GM13976 (cell line): ENCODE measurements at regions not wholly inside any gene's neighbourhood (a gene's known extent, or its start where the extent isn't known, plus 50 kb on each side); places are given as distances from the start of the nearest gene placed in this dataset.

Experiments
- DNase-seq: peaks from one replicate; pipeline ENCODE4 v3.0.0; 2012; ENCODE audit warnings: low spot score
- CTCF ChIP-seq: IDR thresholded peaks from 2 replicates; pipeline ENCODE4 v1.5.1; 2012; ENCODE audit warnings: borderline replicate concordance, mild to moderate bottlenecking; ENCODE audit not compliant: insufficient read depth; ENCODE audit errors: extremely low read depth, missing control alignments, control extremely low read depth
- in situ Hi-C: fragments of 300-500 bp; cut with MboI; formaldehyde crosslinking; loops from one replicate; pipeline ENCODE4 v1.12.0; 2022; ENCODE audit warnings: low sequenced_read_pairs, mixed read lengths, inconsistent platforms; ENCODE audit not compliant: unreplicated experiment

- in situ Hi-C loops: no loop called here
- no peak for DNase-seq
- no peak for TF ChIP-seq CTCF
Measured at GRCh38 chr21:32112195-32112594, 166.7 kb downstream of the MIS18A start.

- in situ Hi-C loops: no loop called here
- no peak for DNase-seq
Measured at GRCh38 chr21:32108566-32108965, 170.3 kb downstream of the MIS18A start.

DNA sequence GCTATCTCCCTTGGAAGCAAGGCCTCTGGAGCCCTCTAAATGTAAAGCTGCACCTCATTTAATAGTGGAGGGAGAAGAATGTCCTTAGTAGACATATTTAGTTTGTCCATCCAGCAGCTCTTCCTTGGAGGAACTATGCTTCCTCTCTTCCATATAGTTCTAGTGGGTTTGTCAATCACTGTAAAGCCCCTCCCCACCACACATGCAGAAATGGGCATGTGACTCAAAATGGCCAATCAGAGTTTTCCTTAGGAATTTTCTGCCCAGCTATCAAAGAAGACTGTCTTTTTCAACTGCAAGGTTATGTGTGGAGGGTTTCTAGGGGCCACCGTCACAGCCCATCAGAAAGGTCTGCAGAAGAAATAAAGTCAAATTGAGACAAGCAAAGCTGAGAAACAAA is 175.5 kb downstream of the MIS18A start:
- TF ChIP-seq CTCF: no peak
- in situ Hi-C loops: no loop called here
- DNase-seq: no peak

More at GRCh38 chr21:32108566-32108965, 170.3 kb downstream of the MIS18A start:
- TF ChIP-seq CTCF: no peak

DNA sequence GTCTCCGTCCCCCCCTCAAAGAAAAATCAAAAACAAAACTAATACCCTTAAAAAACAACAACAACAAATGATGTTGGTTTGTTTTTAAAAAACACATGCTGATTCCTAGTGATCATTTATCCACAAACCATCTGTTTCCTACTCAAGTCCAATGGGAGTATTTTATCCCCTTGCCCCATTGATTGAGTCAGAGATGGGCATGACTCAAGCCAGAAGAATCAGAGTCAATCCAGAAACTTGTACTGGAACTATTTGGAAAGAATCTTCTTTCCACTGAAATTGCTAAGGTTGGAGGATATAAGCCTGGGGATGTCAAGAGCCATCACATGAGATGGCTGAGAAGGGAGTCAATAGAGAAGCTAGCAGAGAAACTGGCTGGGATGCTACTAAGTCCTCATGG is 176.4 kb downstream of the MIS18A start:
- DNase-seq: no peak
- in situ Hi-C loops: no loop called here
- TF ChIP-seq CTCF: no peak

DNA sequence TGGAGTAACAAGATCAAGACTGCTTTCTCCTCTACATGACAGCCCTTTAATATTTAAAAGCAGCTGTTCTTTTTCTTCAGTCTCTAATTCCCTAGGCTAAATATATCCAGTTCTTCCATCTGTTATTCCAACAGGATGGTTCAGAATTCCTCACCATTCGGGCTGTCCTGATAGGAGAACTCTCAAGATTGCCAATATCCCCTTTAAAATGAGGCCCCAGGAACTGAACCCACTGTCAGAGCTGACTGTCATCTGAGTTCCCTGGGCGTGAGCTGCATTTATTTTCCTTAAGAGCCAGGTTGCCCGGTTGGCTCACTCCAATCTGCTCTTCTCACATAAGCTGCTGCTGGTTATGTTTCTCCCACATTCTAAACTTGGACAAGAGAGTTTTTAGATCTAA is 177.6 kb downstream of the MIS18A start:
- no peak for DNase-seq
- TF ChIP-seq CTCF: no peak
- in situ Hi-C loops: no loop called here

- TF ChIP-seq CTCF: no peak
- in situ Hi-C loops: no loop called here
- DNase-seq: no peak
Measured at GRCh38 chr21:32100423-32100822, 178.4 kb downstream of the MIS18A start.
